Activated CD4-positive, alpha-beta T cell treated with anti-CD3 and anti-CD28 coated beads, Interleukin-2, amount 10 ng/mL, durations not matched to agents 7 days and 5 days (primary cell): ENCODE measurements at regions not wholly inside any gene's neighbourhood (a gene's known extent, or its start where the extent isn't known, plus 50 kb on each side); places are given as distances from the start of the nearest gene placed in this dataset.

Experiments used
- CTCF ChIA-PET: fragments of 350-600 bp; sonication (Branson Sonifier 250); formaldehyde crosslinking; loops from one replicate; lab custom pipeline; 2021; ENCODE audit warnings: antibody characterized with exemption; lab: Charles Lee
- POLR2A ChIA-PET: fragments of 350-600 bp; sonication (Branson Sonifier 250); formaldehyde crosslinking; loops from one replicate; lab custom pipeline; 2021; ENCODE audit warnings: antibody characterized with exemption; lab: Charles Lee
- DNase-seq: peaks from one replicate; pipeline ENCODE4 v3.0.0-alpha.2; 2020
- H3K27ac Mint-ChIP-seq: one replicate; pipeline ENCODE4 v1.8.0; 2021; ENCODE audit warnings: mild to moderate bottlenecking, moderate library complexity, mixed read lengths
- H3K27me3 Mint-ChIP-seq: one replicate; pipeline ENCODE4 v1.8.0; 2021; ENCODE audit warnings: mixed read lengths
- H3K36me3 Mint-ChIP-seq: one replicate; pipeline ENCODE4 v1.8.0; 2021; ENCODE audit warnings: low read depth, mixed read lengths
- H3K4me1 Mint-ChIP-seq: one replicate; pipeline ENCODE4 v1.8.0; 2021; ENCODE audit warnings: mixed read lengths
- H3K4me3 Mint-ChIP-seq: one replicate; pipeline ENCODE4 v1.8.0; 2021; ENCODE audit warnings: mild to moderate bottlenecking, moderate library complexity, mixed read lengths
- H3K9me3 Mint-ChIP-seq: one replicate; pipeline ENCODE4 v1.8.0; 2021; ENCODE audit warnings: mixed read lengths

GRCh38 chr7:24175603-24176002, 108.4 kb upstream of the NPY start:
- H3K4me1 Mint-ChIP-seq: no peaks in the 10 kb centered on the region

GRCh38 chr7:24178811-24179570, 105.0 kb upstream of the NPY start:
- Mint-ChIP-seq H3K9me3 (no peaks in the 10 kb centered on the region), H3K27ac (no peak overlapping the region), H3K36me3 (no peaks in the 10 kb centered on the region), H3K4me1 (no peaks in the 10 kb centered on the region), H3K27me3 (peaks cover 2% of the 10 kb centered on the region), H3K4me3 (no peak overlapping the region)
- POLR2A ChIA-PET: no interaction called here
- CTCF ChIA-PET: no interaction called here
- no peak for DNase-seq

More at GRCh38 chr7:24175603-24176002, 108.4 kb upstream of the NPY start:
- DNase-seq: no peak
- Mint-ChIP-seq H3K36me3 (no peaks in the 10 kb centered on the region), H3K4me3 (no peak overlapping the region), H3K27me3 (no peaks in the 10 kb centered on the region), H3K9me3 (no peaks in the 10 kb centered on the region), H3K27ac (no peak overlapping the region)
- POLR2A ChIA-PET: no interaction called here
- CTCF ChIA-PET: no interaction called here

- DNase-seq: no peak
- POLR2A ChIA-PET: no interaction called here
These were observed 92.6 kb upstream of the NPY start for GRCh38 chr7:24191362-24191761.

GRCh38 chr7:24192053-24192452, 91.9 kb upstream of the NPY start:
- no peak for DNase-seq
- Mint-ChIP-seq H3K27ac (no peak overlapping the region), H3K27me3 (peaks cover 9% of the 10 kb centered on the region), H3K4me3 (no peak overlapping the region), H3K4me1 (no peaks in the 10 kb centered on the region), H3K9me3 (no peaks in the 10 kb centered on the region), H3K36me3 (no peaks in the 10 kb centered on the region)
- ChIA-PET POLR2A (no interaction called here), CTCF (no interaction called here)

More at GRCh38 chr7:24191362-24191761, 92.6 kb upstream of the NPY start:
- no peaks in the 10 kb centered on the region for H3K36me3 Mint-ChIP-seq
- no peaks in the 10 kb centered on the region for H3K4me1 Mint-ChIP-seq
- no peaks in the 10 kb centered on the region for H3K9me3 Mint-ChIP-seq
- no peak overlapping the region for H3K27ac Mint-ChIP-seq
- CTCF ChIA-PET: no interaction called here
- H3K4me3 Mint-ChIP-seq: no peak overlapping the region
- H3K27me3 Mint-ChIP-seq: peaks cover 11% of the 10 kb centered on the region

GRCh38 chr7:24192691-24193090, 91.3 kb upstream of the NPY start:
- no peak overlapping the region for H3K27ac Mint-ChIP-seq
- H3K9me3 Mint-ChIP-seq: no peaks in the 10 kb centered on the region
- POLR2A ChIA-PET: no interaction called here
- H3K4me3 Mint-ChIP-seq: no peak overlapping the region
- DNase-seq: no peak
- peaks cover 6% of the 10 kb centered on the region for H3K27me3 Mint-ChIP-seq
- CTCF ChIA-PET: interaction anchor here (0.6 kb wide), 1 partner anchor 52 kb away, joined by 3 read pairs; no protein-coding TSS in a partner anchor
- no peaks in the 10 kb centered on the region for H3K36me3 Mint-ChIP-seq
- H3K4me1 Mint-ChIP-seq: no peaks in the 10 kb centered on the region

GRCh38 chr7:24197852-24198251, 86.1 kb upstream of the NPY start:
- H3K27ac Mint-ChIP-seq: no peak overlapping the region
- peaks cover 10% of the 10 kb centered on the region for H3K4me1 Mint-ChIP-seq
- no peaks in the 10 kb centered on the region for H3K36me3 Mint-ChIP-seq
- H3K4me3 Mint-ChIP-seq: no peak overlapping the region
- H3K27me3 Mint-ChIP-seq: no peaks in the 10 kb centered on the region
- no peaks in the 10 kb centered on the region for H3K9me3 Mint-ChIP-seq
- ChIA-PET POLR2A (no interaction called here), CTCF (no interaction called here)
- DNase-seq: no peak

- Mint-ChIP-seq H3K4me3 (no peak overlapping the region), H3K4me1 (peaks cover 10% of the 10 kb centered on the region), H3K36me3 (no peaks in the 10 kb centered on the region), H3K9me3 (no peaks in the 10 kb centered on the region), H3K27me3 (no peaks in the 10 kb centered on the region), H3K27ac (no peak overlapping the region)
- ChIA-PET POLR2A (no interaction called here), CTCF (no interaction called here)
- DNase-seq: no peak
These were observed 84.0 kb upstream of the NPY start for GRCh38 chr7:24199978-24200377.

GRCh38 chr7:24200407-24200966, 83.5 kb upstream of the NPY start:
- POLR2A ChIA-PET: no interaction called here

GRCh38 chr7:24201226-24201625, 82.8 kb upstream of the NPY start:
- no peaks in the 10 kb centered on the region for H3K9me3 Mint-ChIP-seq
- no peak for DNase-seq
- H3K27me3 Mint-ChIP-seq: no peaks in the 10 kb centered on the region
- no peak overlapping the region for H3K4me3 Mint-ChIP-seq
- peaks cover 10% of the 10 kb centered on the region for H3K4me1 Mint-ChIP-seq
- H3K27ac Mint-ChIP-seq: no peak overlapping the region
- POLR2A ChIA-PET: no interaction called here
- CTCF ChIA-PET: no interaction called here
- H3K36me3 Mint-ChIP-seq: no peaks in the 10 kb centered on the region

More at GRCh38 chr7:24200407-24200966, 83.5 kb upstream of the NPY start:
- H3K9me3 Mint-ChIP-seq: no peaks in the 10 kb centered on the region
- DNase-seq: no peak
- H3K36me3 Mint-ChIP-seq: no peaks in the 10 kb centered on the region
- H3K27ac Mint-ChIP-seq: no peak overlapping the region
- H3K4me1 Mint-ChIP-seq: peaks cover 10% of the 10 kb centered on the region
- no peak overlapping the region for H3K4me3 Mint-ChIP-seq
- CTCF ChIA-PET: no interaction called here
- H3K27me3 Mint-ChIP-seq: no peaks in the 10 kb centered on the region

- Mint-ChIP-seq H3K4me1 (no peaks in the 10 kb centered on the region), H3K9me3 (no peaks in the 10 kb centered on the region), H3K27ac (no peak overlapping the region), H3K27me3 (peaks cover under 1% of the 10 kb centered on the region), H3K4me3 (no peak overlapping the region), H3K36me3 (no peaks in the 10 kb centered on the region)
- ChIA-PET CTCF (no interaction called here), POLR2A (no interaction called here)
- no peak for DNase-seq
These were observed 71.9 kb upstream of the NPY start for GRCh38 chr7:24212073-24212472.

GRCh38 chr7:24213311-24213710, 70.7 kb upstream of the NPY start:
- CTCF ChIA-PET: no interaction called here
- no peak overlapping the region for H3K4me3 Mint-ChIP-seq

GRCh38 chr7:24214670-24215069, 69.3 kb upstream of the NPY start:
- no peaks in the 10 kb centered on the region for H3K9me3 Mint-ChIP-seq
- DNase-seq: no peak
- ChIA-PET POLR2A (no interaction called here), CTCF (no interaction called here)
- H3K4me1 Mint-ChIP-seq: no peaks in the 10 kb centered on the region
- no peak overlapping the region for H3K27ac Mint-ChIP-seq
- H3K4me3 Mint-ChIP-seq: no peak overlapping the region
- no peaks in the 10 kb centered on the region for H3K36me3 Mint-ChIP-seq
- peaks cover 5% of the 10 kb centered on the region for H3K27me3 Mint-ChIP-seq

More at GRCh38 chr7:24213311-24213710, 70.7 kb upstream of the NPY start:
- Mint-ChIP-seq H3K27me3 (peaks cover 5% of the 10 kb centered on the region), H3K27ac (no peak overlapping the region), H3K4me1 (no peaks in the 10 kb centered on the region), H3K9me3 (no peaks in the 10 kb centered on the region), H3K36me3 (no peaks in the 10 kb centered on the region)
- DNase-seq: no peak
- POLR2A ChIA-PET: no interaction called here

- H3K27me3 Mint-ChIP-seq: peaks cover 5% of the 10 kb centered on the region
- CTCF ChIA-PET: no interaction called here
- no peak overlapping the region for H3K4me3 Mint-ChIP-seq
- H3K4me1 Mint-ChIP-seq: no peaks in the 10 kb centered on the region
- no peaks in the 10 kb centered on the region for H3K9me3 Mint-ChIP-seq
- H3K27ac Mint-ChIP-seq: no peak overlapping the region
- no peaks in the 10 kb centered on the region for H3K36me3 Mint-ChIP-seq
- POLR2A ChIA-PET: no interaction called here
- DNase-seq: no peak
These were observed 67.3 kb upstream of the NPY start for GRCh38 chr7:24216576-24217125.
